ENCODE measurements at regions not wholly inside any gene's neighbourhood (a gene's known extent, or its start where the extent isn't known, plus 50 kb on each side); places are given as distances from the start of the nearest gene placed in this dataset.

DNA sequence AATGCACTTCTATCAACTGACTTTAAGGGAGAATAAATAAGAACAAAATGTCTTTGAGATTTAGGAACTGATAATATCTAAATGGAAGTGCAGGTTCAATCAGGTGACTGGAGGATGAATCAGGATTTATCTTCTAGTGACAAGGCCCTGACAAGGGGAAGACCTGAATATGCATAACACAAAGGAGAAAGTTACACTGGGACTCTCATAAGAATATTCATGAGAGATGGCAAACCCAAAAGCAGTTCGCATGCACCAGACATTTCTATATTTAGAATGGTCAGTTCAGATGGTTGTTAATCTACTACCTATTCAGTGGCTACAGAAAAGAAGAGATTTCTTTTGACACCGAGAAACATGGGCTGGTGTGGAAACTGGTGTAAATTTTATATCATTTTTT lies 1771.3 kb upstream of the LRRTM1 start:
- Histone ChIP-seq H3K9me3 (ENCODE audit: control insufficient read depth, insufficient read depth, low read depth, low read length) (no peaks in the 10 kb centered on the region), H3K4me3 (ENCODE audit: low read depth in 2 of 2, low read length in 2 of 2) (no peak overlapping the region), H3K36me3 (ENCODE audit: control insufficient read depth, insufficient read depth, low read length) (no peaks in the 10 kb centered on the region; the same call in 1 of the 2 replicates), H3K27ac (ENCODE audit: low read length) (no peak overlapping the region), H3K27me3 (ENCODE audit: control insufficient read depth, insufficient read depth, low read length) (no peaks in the 10 kb centered on the region), H3K4me1 (ENCODE audit: control insufficient read depth, insufficient read depth, low read length) (no peaks in the 10 kb centered on the region)
- intact Hi-C loops (cut with micrococcal nuclease; ENCODE audit: unreplicated experiment) (no loop called here), in situ Hi-C loops (cut with HindIII; ENCODE audit: low pct_unique_long_range_greater_than_20kb, low sequenced_read_pairs) (no loop called here)
- POLR2A ChIA-PET, result no interaction called here
- TF ChIP-seq POLR2AphosphoS5 (IDR thresholded peaks at IDR 0.05; ENCODE audit: low read depth, low read length) (no peak), TCF7L2 (IDR thresholded peaks at IDR 0.05; ENCODE audit: low read depth, low read length) (no peak), SIN3A (IDR thresholded peaks at IDR 0.05; ENCODE audit: borderline replicate concordance, insufficient read depth, low read depth, low read length) (no peak)
- TF ChIP-seq, protein P1, sequence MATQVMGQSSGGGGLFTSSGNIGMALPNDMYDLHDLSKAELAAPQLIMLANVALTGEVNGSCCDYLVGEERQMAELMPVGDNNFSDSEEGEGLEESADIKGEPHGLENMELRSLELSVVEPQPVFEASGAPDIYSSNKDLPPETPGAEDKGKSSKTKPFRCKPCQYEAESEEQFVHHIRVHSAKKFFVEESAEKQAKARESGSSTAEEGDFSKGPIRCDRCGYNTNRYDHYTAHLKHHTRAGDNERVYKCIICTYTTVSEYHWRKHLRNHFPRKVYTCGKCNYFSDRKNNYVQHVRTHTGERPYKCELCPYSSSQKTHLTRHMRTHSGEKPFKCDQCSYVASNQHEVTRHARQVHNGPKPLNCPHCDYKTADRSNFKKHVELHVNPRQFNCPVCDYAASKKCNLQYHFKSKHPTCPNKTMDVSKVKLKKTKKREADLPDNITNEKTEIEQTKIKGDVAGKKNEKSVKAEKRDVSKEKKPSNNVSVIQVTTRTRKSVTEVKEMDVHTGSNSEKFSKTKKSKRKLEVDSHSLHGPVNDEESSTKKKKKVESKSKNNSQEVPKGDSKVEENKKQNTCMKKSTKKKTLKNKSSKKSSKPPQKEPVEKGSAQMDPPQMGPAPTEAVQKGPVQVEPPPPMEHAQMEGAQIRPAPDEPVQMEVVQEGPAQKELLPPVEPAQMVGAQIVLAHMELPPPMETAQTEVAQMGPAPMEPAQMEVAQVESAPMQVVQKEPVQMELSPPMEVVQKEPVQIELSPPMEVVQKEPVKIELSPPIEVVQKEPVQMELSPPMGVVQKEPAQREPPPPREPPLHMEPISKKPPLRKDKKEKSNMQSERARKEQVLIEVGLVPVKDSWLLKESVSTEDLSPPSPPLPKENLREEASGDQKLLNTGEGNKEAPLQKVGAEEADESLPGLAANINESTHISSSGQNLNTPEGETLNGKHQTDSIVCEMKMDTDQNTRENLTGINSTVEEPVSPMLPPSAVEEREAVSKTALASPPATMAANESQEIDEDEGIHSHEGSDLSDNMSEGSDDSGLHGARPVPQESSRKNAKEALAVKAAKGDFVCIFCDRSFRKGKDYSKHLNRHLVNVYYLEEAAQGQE (IDR thresholded peaks at IDR 0.05; ENCODE audit: insufficient read depth in 1 of 2, low read depth in 2 of 2, low read length in 1 of 2), result no peak
- TF ChIP-seq, protein P2, sequence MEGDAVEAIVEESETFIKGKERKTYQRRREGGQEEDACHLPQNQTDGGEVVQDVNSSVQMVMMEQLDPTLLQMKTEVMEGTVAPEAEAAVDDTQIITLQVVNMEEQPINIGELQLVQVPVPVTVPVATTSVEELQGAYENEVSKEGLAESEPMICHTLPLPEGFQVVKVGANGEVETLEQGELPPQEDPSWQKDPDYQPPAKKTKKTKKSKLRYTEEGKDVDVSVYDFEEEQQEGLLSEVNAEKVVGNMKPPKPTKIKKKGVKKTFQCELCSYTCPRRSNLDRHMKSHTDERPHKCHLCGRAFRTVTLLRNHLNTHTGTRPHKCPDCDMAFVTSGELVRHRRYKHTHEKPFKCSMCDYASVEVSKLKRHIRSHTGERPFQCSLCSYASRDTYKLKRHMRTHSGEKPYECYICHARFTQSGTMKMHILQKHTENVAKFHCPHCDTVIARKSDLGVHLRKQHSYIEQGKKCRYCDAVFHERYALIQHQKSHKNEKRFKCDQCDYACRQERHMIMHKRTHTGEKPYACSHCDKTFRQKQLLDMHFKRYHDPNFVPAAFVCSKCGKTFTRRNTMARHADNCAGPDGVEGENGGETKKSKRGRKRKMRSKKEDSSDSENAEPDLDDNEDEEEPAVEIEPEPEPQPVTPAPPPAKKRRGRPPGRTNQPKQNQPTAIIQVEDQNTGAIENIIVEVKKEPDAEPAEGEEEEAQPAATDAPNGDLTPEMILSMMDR (IDR thresholded peaks at IDR 0.05), result no peak
- CTCF ChIA-PET, result no interaction called here
- no TSS peak for BruUV-seq (replicated peaks)
- ATAC-seq (no peak), DNase-seq (ENCODE audit: low read depth, low spot score) (no peak)

DNA sequence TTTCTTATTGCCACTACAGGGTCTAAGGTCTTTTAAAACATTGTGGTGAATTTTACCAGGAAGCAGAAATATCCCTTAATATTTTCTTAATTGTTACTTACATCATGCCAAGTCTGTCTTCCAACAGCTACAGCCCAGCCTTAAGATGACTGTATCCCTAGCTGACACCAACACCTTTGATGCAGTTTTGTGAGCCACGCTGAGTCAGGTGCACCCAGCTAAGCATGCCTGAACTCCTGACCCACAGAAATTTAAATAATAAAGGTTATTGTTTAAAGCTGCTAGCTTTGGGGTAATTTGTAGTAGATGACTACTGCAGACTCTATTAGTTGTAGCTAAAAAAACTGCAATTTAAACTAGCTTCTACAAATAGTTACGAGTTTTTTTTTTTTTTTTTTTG lies 1757.9 kb upstream of the LRRTM1 start:
- BruUV-seq (replicated peaks), result no TSS peak
- no peaks in the 10 kb centered on the region; the same call in 1 of the 2 replicates for H3K36me3 ChIP-seq (ENCODE audit: control insufficient read depth, insufficient read depth, low read length)
- POLR2A ChIA-PET, result no interaction called here
- TF ChIP-seq, protein P1 (IDR thresholded peaks at IDR 0.05; ENCODE audit: insufficient read depth in 1 of 2, low read depth in 2 of 2, low read length in 1 of 2), result no peak
- TF ChIP-seq POLR2AphosphoS5 (IDR thresholded peaks at IDR 0.05; ENCODE audit: low read depth, low read length) (no peak), TCF7L2 (IDR thresholded peaks at IDR 0.05; ENCODE audit: low read depth, low read length) (no peak)
- H3K4me3 ChIP-seq (ENCODE audit: low read depth in 2 of 2, low read length in 2 of 2), result no peak overlapping the region
- no peak overlapping the region for H3K27ac ChIP-seq (ENCODE audit: low read length)
- no peak for DNase-seq (ENCODE audit: low read depth, low spot score)
- in situ Hi-C loops (cut with HindIII; ENCODE audit: low pct_unique_long_range_greater_than_20kb, low sequenced_read_pairs) (no loop called here), intact Hi-C loops (cut with micrococcal nuclease; ENCODE audit: unreplicated experiment) (no loop called here)
- no peaks in the 10 kb centered on the region for H3K4me1 ChIP-seq (ENCODE audit: control insufficient read depth, insufficient read depth, low read length)
- no peaks in the 10 kb centered on the region for H3K27me3 ChIP-seq (ENCODE audit: control insufficient read depth, insufficient read depth, low read length)
- no peak for ATAC-seq
- CTCF ChIA-PET, result no interaction called here
- no peaks in the 10 kb centered on the region for H3K9me3 ChIP-seq (ENCODE audit: control insufficient read depth, insufficient read depth, low read depth, low read length)

Measured in Panc1 (cell line).